NCI-H1092 treated with DMSO at 0.1 percent for 48 hours (cell line): ENCODE measurements at regions not wholly inside any gene's neighbourhood (a gene's known extent, or its start where the extent isn't known, plus 50 kb on each side); places are given as distances from the start of the nearest gene placed in this dataset.
"Not testable (repeated sequence)": the region's sequence is repeated elsewhere in the genome, so short reads cannot be mapped to it uniquely, and the experiment has no call there.

Source experiments
- DNase-seq: peaks from one replicate; lab custom pipeline; 2025; lab: John Stamatoyannopoulos, UW

DNA sequence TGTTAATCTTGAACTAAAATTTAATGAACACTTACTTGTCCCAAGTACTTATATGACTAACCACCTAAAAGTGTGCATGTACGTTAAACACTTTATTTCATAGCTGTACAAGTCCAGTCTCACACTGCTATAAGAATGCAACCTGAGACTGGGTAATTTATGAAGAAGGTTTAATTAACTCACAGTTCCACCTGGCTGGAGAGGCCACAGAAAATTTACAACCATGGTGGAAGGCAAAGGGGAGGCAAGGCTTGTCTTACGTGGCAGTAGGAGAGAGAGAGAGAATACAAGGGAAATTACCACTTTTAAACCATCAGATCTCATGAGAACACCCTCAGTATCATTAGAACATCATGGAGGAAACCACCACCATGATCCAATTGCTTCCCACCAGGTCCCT, 748.7 kb upstream of the HS3ST1 start:
- no peak for DNase-seq

DNA sequence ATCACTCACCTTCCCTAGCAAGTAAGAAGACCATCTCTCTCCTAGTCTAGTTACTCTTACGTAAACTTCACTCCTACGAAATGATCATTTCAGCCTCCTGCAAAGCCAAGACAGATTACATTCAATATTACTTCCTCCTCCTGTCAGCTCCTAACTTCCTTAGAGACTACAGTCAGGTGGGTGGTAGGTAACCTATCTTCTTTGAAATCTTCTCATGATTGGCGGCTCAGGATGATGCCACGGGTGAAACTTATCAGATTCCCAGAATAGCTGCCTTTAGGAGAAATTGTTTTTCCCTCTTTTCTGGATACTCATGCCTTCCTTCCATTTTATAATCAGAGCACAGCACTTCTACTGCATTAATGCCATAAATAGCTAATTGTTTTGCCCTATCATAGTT, 744.8 kb upstream of the HS3ST1 start:
- DNase-seq, result no peak

DNA sequence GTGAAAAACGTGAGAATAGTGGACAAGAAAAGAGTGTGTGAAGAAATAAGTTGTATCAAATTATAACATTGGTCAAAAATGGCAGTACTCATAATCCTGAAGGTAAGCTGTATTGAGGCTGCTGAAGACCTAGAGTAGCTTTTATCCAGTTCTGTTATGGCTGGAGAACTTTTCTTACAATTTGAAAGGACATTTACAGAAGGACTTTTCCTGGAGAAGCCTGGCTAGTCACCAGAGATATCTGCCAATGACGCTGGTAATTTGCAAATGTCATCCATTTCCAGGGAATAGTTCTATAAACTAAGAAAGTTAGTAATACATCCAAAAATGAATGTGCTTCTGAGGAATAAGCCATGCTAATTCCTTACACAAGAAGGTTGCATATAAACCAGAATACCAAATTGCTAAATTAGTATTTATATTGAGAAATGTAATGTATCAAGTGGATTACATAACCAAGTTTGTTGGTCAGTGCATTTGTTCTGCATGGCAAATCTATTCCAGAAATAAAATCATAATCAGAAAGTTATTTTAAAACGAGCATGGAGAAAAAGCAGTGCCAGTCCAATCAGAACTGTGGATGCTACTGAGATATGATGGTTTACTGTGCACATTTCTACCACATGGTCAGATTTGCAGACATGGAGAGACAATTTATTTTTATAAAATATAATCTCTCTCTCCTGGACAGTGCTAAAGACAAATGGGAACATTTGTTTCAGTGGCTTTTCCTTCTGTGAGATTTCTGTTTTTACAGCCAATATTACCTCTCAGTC, 743.7 kb upstream of the HS3ST1 start:
- DNase-seq, result no peak

DNA sequence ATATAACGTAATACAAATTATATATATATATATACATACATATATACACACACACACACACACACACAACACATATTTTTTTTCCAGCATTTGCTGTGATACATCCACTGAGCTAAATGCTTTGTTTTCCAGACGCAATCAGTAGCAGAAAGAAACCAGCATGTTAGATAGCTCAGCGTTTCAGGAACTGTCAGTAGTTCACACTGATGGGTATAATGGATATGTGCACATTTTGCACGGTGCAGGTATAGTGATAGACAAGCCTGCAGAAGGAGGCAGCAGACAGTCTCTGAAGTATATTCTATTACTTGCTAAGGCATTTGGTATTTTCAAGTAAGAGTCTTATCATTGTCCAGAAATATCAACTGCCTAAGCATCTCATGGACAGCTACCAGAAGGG, 741.6 kb upstream of the HS3ST1 start:
- no peak for DNase-seq

DNA sequence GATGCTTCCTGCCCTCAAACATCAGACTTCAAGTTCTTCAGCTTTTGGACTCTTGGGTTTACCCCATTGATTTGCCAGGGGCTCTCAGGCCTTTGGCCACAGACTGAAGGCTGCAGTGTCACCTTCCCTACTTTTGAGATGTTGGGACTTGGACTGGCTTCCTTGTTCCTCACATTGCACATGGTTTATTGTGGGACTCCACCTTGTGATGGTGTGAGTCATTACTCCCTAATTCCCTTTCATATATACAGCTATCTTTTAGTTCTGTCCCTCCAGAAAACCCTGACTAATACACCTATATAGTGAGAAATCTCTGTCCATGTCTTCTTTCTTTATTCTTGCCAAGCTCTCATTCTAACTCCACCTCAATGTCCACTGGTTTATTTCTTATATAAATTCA, 736.9 kb upstream of the HS3ST1 start:
- no peak for DNase-seq

DNA sequence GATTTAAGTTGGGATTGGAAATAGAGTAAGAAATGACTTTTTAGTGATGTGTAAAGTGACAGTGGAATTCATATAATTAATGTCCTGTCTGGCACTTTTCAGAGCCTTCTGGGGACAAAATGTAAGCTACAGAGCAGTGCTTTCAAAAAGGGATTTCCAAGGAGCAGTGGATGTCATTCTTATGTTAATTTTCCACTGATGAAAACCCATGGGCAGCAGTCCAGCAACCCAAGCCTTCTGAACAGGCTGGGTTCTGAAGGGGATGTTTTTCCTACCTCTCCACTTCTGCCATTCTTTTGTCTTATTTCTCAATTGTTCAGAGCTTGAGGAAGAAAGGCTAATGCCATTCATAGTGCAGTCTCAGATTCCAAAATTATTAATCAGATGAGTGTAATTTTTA, 717.6 kb upstream of the HS3ST1 start:
- no peak for DNase-seq

DNA sequence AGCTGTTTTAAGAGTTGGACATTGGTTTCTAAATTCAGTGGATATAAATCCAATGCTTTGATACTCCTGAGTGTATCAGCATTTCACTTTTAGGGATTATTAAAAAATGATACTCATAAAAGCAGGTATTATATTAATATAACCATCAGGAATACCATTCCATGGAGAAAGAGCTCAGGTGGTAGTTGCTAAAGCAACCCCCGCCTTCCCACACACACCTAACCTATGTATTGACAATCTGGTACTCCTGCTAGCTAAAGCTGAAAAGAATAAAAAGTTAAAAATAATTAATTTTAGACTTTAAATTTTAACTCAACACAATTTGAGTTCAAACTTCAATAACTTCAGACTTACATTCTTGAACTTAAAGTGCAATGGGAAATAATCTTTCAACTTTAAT, 717.1 kb upstream of the HS3ST1 start:
- DNase-seq, result no peak

DNA sequence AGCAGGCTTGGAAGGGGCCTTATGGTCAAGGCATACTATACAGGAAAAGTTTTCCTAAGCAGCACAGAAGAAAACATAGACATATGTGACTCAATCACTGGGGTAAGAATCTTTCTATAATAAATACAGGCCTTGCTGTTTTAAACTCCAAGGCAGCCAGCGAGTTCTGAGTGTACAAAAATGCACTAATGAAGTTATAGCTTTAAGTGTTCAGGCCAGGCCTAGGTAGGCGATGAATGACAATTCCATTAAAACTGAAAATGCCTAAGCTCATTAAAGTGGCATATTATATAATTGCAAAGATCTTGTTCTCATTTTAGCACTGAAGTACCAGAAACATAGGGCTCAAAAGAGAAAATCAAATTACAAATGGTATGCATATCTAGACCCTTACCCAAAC, 716.4 kb upstream of the HS3ST1 start:
- no peak for DNase-seq

DNA sequence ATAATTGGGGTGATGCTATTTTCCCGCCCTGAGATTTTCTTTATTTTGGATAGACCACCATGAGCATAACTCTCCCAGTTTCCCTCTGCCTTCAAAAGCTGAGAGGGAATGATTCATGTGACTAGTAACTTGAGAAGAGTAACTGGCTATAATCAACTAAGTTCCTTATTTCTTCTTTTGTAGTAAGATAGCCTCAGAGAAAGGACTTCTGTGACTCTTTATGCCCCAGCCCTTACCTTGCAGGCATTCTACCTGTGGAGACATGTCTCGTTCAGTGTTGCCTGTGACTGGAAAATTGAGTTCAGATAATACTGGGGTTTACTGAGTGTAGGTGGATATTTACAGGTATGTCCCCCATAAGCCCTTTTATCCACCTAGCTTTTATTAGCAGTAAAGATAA, 715.4 kb upstream of the HS3ST1 start:
- no peak for DNase-seq

DNA sequence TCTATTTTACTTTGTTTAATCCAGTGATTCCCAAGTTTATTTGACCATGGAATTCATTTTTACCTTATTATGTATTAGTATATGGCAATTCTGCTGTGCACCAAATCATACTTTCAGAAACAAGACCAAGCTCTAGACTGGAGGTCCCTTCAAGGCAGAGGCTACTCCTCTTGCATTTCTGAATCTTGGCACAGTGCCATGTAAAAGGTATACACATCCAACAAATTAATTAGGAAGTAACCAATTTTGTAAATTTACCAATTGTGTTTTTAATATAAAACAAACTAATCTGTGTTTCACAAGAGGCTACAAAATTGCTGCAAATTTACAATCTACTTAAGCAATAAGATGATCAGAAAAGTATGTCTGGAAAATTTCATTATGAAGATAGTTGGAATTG, 712.2 kb upstream of the HS3ST1 start:
- no peak for DNase-seq

DNA sequence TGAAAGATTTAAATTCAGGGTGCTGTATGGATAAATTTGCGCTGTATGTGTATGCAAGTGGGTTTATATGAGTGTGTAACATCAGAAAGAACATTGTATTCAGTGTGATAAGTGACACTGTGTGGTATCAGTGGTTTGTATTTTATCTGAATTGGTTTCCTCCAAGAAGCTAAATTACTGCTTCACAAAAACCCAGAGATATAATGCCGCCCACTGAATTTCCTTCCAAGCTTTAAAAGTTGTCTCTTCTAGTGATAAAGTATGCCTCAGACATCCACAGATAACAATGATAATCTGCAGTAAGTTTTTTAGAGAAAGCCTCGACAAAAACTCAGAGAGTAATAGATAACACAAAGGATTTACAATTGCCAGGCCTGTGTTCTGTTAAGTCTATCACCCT, 710.6 kb upstream of the HS3ST1 start:
- DNase-seq, result no peak

DNA sequence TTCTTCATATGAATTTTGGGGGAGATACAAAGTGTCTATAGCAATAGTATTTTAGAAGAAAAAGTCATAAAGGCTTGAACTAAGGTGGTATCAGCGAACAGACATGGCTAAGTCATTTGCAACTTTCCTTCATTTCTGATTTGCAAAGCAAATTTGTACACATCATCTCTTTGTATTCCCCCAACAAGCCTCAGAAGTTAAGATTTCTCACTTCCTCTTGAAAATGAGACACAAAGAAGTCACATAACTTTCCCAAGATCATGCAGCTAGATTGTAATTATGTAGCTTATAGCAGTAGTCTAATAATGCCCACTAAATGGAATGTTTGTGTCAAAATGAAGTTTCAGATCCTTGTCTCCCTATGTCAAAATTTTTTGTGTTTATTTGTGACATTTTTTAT, 709.8 kb upstream of the HS3ST1 start:
- DNase-seq, result no peak

DNA sequence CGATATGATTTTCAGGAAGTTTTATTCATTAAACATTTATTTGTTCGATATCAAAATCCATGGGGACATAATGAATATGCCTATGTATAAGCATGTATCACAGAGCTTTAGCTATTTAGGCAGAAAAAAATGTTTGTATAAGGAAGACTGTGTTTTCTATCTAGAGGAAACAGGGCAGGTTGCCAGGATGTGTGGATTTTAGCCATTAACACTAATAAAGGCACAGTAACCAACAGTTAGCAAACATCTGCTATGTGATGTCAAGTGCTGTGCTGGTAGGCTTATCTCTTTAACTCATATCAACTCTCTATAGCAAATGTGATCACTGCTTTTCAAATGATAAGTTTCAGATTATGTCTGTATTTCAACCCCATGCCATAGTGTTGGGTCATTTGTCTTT, 708.9 kb upstream of the HS3ST1 start:
- DNase-seq, result peak; percentile 2

DNA sequence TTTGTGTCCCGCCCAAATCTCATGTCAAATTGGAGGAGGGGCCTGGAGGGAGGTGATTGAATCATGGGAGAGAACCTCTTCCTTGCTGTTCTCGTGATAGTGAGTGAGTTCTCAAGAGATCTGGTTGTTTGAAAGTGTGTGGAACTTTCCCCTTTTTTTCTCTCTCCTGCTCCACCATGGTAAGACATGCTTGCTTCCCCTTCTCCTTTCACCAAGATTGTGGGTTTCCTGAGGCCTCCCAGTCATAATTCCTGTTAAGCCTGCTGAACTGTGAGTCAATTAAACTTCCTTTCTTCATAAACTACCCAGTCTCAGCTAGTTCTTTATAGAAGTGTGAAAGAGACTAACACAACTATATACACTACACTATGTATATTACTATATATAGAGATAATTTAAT, 697.8 kb upstream of the HS3ST1 start:
- no peak for DNase-seq

DNA sequence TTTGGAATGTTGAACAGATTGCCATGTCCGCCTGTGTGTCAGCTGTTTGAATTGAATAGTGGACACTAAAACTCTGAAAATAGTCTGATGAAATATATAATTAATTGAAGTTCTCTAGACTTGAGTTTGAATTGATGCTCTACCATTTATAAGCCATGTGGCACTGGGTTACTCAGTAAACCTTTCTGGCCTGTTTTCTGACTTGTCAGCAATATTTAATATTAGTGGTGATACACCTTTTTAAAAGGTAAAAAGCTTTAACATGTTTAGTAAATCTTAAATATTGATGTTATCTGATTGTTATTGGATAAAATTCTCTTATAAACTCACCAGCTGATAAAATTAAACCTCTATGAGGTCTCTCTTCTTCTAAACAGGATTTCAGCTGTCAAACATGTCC, 695.4 kb upstream of the HS3ST1 start:
- DNase-seq, result no peak

DNA sequence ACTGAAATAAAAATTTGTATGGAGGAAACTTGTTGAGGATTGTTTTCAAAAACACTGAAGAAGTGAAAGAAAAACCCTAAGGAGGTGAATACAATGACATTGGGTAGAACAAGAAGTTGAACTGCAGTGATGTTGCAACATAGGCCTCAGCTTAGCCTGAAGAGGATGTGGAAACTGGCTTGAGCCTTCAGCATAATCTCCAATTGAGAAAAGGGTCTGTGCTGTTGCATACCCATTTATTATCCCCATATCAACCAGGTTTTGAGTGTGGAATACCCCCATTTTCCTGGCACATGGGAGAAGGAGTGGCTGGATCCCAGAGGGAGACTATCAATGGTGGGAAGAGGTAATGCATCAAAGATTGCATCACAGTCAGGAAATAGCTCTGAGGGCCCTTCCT, 695.0 kb upstream of the HS3ST1 start:
- DNase-seq, result no peak

DNA sequence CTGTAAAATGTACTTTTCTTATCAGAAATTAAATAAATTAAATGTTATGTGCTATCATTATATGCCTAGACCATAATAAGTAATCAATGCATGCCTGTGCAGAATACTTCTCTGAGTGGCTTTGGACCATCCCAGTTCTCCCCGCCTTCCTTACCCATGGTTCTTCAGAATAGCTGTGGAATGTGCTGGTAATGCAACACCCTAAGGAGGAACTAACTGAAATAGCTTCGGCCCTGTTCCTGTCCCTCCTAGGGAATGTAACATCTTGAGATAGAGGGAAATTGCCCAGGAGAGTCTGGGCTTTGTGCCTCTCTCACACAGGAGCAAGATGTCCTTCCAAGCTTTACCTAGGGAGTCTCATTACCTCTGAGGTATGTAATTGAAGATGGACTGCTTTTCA, 693.6 kb upstream of the HS3ST1 start:
- no peak for DNase-seq

DNA sequence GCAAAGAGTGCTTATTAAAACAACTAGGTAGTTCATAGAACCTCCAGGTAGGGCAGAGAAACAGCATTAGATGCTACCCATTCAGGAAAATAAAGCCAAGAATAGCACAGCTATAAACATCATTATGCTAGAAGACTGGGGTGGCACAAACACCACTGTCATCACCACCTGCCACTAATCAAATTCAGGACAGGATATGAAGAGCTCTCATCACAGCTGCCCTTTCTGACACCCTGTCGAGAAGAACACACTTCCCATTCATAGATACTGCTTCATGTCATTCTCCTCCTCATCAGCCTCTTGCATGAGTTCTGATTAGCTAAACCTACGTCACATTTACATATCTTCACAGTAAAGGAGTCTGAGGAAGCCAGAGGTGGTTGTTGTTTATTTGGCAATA, 692.3 kb upstream of the HS3ST1 start:
- no peak for DNase-seq

DNA sequence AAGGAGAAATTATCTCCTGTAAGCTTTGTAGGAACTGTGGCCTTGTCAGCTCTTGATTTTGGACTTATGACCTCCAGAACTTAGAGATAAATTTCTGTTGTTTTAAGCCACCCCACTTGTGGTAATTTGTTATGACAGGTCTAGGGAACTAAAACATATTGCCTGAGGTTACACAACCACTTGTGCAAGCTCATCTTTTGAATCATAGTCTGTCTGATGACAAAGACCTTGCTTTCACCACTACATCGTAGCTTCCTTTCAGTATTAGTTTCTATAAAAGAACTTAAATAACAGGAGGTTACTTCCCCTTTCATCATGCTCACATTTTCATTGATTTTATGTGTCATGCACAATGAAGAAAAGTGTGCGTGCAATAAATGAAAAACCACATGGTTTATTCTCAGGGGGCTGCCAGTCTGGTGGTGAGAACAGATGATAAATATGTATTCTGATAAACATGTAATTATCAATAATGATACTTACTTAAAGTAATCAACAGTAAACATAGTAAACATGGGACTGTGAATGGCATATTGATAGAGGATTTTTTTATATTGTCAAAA, 690.0 kb upstream of the HS3ST1 start:
- no peak for DNase-seq

DNA sequence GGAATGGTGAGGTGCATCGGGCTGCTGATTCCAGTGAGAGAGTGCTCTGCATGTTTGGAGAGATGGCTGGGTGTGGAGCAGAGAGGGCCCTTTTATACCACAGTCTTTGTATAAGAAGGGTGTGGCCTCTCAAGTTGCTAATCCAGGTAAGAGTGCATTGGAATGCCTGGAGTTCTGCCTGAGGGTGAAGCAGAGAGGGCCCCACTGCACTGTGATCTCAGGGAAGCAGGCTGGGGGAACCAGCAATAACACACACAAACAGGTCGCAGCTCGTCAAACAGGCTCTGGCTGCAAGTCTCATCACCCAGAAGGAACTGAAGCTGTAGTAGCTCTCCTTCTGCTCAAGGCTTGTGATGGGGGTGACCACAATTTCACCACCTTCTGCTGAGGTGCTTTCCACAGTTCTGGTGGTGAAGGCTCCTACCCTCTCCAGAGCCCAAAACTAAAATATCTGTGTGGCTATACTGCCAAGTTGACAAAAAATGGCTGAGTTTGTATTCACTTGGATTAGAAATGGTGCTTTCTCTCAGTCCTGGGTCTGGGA, 687.4 kb upstream of the HS3ST1 start:
- DNase-seq, result no peak

DNA sequence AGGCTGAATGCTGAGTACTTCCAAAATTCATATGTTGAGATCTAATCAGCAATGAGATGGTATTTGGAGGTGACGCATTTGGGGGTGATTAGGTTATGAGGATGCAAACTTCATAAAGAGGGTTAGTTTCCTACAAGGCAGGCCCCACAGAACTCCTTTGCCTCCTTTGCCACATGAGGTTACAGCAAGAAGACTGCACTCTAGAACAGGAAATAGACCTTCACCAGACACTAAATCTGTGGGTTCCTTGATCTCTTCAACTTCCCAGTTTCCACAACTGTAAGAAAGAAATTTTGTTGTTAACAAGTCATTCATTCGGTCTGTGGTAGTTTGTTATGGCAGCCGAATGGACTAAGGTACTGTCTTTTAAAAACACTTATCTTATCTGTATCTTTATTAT, 681.9 kb upstream of the HS3ST1 start:
- DNase-seq, result no peak

DNA sequence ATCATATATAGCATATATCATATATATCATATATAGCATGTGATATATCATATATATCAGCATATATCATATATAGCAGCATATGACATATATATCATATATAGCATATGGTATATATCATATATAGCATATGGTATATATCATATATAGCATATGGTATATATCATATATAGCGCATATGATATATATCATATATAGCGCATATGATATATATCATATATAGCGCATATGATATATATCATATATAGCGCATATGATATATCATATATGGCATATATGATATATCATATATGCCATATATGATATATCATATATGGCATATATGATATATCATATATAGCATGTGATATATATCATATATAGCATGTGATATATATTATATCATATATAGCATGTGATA, 680.4 kb upstream of the HS3ST1 start:
- DNase-seq, result not testable (repeated sequence)

DNA sequence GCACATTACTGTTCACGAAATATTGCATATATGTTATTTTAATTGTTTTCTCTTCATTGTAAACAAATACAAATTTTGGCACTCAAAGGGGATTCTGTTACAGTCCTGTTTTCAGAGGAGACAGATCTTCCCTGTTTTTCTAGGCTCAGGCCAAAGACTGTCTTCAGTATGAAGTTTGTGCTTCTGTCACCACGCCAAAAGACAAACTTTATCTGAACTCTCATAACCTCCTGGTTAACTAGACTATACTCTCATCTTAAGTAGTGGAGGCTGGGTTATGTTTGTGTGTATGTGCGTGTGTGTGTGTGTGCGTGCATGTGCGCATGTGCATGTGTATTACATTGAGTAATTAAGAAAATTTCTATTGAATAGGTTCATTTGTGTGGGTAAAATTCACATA, 676.8 kb upstream of the HS3ST1 start:
- no peak for DNase-seq

DNA sequence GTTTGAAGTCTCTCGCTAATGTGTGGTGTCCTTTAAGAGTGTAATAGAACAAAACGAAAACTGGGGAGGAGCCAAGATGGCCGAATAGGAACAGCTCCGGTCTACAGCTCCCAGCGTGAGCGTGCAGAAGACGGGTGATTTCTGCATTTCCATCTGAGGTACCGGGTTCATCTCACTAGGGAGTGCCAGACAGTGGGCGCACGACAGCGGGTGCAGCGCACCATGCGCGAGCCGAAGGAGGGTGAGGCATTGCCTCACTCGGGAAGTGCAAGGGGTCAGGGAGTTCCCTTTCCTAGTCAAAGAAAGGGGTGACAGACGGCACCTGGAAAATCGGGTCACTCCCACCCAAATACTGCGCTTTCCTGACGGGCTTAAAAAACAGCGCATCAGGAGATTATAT, 661.2 kb upstream of the HS3ST1 start:
- not testable (repeated sequence) for DNase-seq
